Rectal smooth muscle tissue (tissue), 1 donor: ENCODE measurements at regions not wholly inside any gene's neighbourhood (a gene's known extent, or its start where the extent isn't known, plus 50 kb on each side); places are given as distances from the start of the nearest gene placed in this dataset.

Experiments
- H3K27ac ChIP-seq: one replicate; pipeline ENCODE4 v1.7.0; 2013; ENCODE audit warnings: low read depth, low read length, inconsistent platforms
- H3K27me3 ChIP-seq: one replicate; pipeline ENCODE4 v1.7.0; 2013; ENCODE audit warnings: low read length; ENCODE audit not compliant: control insufficient read depth, insufficient read depth
- H3K36me3 ChIP-seq: one replicate; pipeline ENCODE4 v1.7.0; 2013; ENCODE audit warnings: low read length; ENCODE audit not compliant: control insufficient read depth, insufficient read depth
- H3K4me1 ChIP-seq: one replicate; pipeline ENCODE4 v1.7.0; 2013; ENCODE audit warnings: low read length; ENCODE audit not compliant: control insufficient read depth, insufficient read depth
- H3K4me3 ChIP-seq: one replicate; pipeline ENCODE4 v1.7.0; 2013; ENCODE audit warnings: low read length
- H3K9ac ChIP-seq: one replicate; pipeline ENCODE4 v1.7.0; 2013; ENCODE audit warnings: low read length

DNA sequence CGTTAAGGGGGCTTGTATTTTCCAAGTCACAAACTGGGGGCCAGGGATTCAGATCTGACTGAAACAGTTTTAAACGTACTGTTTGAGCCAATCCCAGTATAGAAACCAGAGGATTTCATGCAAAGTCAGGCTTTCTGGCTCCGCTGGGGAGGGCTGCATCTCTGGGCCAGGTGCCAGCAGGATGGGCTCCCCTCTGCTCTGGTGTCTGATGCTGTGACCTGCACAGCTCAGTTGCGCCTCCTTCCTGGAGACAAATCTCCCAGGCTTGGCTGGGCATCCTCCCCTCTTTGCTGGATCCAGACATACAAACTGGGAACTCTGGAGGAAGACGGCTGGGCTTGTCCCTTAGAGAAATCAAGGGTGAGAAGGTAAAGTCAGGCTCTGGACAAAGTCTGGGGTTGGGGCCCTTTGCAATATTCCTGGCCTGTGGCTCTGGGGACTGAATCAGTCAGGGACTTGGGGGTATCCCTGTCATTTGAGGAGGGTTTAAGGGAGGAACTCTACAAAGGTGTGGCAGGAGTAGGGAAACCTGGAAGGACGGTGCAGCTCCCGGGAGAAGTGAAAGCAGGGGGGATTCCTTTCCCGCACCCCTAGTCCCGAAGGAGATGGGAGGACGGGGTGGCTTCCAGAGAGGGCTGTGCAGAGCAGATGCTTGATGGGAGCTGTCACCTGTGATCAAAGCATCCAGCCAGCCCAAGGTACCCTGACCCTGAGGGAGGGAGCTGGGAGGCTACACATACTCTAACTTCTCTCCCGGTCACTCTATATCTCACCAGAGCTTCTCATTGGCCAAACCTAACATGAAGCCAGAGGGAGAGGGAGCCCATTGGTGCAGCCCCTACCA lies 114.8 kb upstream of the ATP2B2 start:
- Histone ChIP-seq H3K4me3 (no peak overlapping the region), H3K36me3 (no peaks in the 10 kb centered on the region), H3K27ac (no peak overlapping the region), H3K9ac (no peak overlapping the region), H3K4me1 (no peaks in the 10 kb centered on the region), H3K27me3 (peaks cover 5% of the 10 kb centered on the region)

- no peak overlapping the region for H3K4me3 ChIP-seq
- no peak overlapping the region for H3K9ac ChIP-seq
- H3K4me1 ChIP-seq: no peaks in the 10 kb centered on the region
- H3K27me3 ChIP-seq: peaks cover 5% of the 10 kb centered on the region
- no peaks in the 10 kb centered on the region for H3K36me3 ChIP-seq
- no peak overlapping the region for H3K27ac ChIP-seq
Measured at GRCh38 chr3:10620833-10621082, 115.4 kb upstream of the ATP2B2 start.

DNA sequence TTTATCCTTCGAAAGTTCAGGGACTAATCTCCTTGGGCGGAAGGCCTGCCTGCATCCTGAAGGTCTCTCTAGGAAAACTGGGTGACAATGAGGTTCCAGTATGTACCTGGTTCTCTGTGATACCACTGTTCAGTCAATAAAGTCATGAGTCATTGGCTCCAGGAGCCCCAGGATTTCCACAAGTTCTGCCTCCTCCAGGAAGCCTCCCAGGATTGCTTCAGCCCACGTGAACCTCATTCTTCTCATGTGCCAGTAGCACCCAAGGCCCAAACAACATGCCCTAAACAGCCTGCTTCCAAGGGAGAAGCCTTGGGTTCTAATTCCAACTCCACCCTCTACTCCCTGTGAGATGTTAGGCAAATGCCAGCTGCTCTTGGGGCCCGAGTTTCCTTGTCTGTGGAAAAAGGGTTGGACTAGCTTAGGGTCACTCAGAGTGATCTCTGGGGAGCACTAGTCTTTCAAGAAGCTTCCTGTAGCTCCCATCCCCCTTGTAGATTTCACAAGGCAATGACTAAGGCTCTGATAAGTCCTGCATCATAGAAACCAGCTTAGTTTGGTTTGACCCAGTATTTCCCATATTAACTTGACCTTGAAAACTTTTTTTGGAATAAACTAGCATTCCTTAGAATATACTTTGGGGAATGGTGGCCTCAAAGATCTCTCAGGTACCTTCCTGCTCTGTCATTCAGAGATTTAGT lies 118.3 kb upstream of the ATP2B2 start:
- Histone ChIP-seq H3K9ac (no peak overlapping the region), H3K4me3 (no peak overlapping the region), H3K27ac (no peak overlapping the region), H3K27me3 (peaks cover 5% of the 10 kb centered on the region), H3K36me3 (no peaks in the 10 kb centered on the region), H3K4me1 (no peaks in the 10 kb centered on the region)

DNA sequence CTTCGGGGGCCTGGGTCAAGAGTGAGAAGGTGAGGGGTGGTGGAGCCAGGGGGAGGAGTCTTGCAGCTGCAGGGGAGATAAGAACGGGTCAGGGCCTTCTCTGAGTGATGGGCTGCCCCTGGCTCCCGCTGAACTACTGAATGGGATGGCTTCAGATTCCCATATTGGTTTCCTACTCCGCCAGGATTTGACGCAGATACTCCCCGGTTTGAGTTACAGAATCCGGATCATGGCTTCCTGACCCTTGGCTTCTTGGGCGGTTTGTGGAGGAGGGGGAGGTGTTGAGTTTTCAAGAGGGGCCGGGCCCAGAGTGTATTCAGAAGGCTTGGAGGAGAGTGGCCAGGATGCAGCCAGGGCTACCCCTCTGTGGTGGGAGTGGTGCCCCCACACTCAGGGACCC lies 119.9 kb upstream of the ATP2B2 start:
- Histone ChIP-seq H3K36me3 (no peaks in the 10 kb centered on the region), H3K4me3 (no peak overlapping the region), H3K27ac (no peak overlapping the region), H3K4me1 (no peaks in the 10 kb centered on the region), H3K27me3 (peaks cover 5% of the 10 kb centered on the region), H3K9ac (no peak overlapping the region)

DNA sequence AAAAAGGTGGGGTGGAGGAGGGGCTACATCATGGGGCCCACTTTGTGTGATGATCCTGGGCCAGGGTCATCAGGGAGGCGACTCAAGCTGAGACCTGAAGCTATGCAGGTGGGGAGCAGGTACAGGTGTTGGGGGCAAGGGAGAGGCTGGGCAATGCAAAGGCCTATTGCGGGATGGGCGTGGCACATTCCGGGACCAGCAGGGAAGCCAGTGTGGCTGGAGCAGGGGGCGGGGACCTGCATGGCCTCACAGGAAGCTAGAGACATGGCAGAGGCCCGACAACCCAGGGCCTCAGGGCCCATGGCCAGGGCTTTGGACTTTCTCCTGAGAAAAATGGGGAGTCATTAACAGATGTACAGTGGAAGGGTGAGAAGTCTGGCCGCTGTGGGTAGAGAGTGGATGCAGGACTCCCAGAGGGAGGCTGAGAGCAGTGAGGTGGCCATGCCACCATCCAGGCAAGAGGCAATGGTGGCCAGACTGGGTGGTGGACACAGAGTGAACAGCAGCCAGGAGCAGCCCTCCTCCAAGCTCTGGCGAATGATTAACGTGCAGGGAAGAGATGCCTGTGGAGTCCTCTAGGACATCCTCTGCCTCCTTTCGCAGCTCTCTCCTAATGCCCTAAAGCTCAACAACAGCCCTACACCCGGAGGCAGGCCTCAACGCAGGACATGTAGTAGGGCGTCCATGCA lies 122.6 kb upstream of the ATP2B2 start:
- Histone ChIP-seq H3K4me3 (no peak overlapping the region), H3K36me3 (no peaks in the 10 kb centered on the region)

GRCh38 chr3:10628891-10629670 lies 123.7 kb upstream of the ATP2B2 start:
- Histone ChIP-seq H3K4me3 (no peak overlapping the region), H3K9ac (no peak overlapping the region), H3K27ac (no peak overlapping the region), H3K4me1 (no peaks in the 10 kb centered on the region), H3K36me3 (no peaks in the 10 kb centered on the region), H3K27me3 (no peaks in the 10 kb centered on the region)

More for the DNA sequence above, 122.6 kb upstream of the ATP2B2 start:
- Histone ChIP-seq H3K27me3 (peaks cover 5% of the 10 kb centered on the region), H3K9ac (no peak overlapping the region), H3K4me1 (no peaks in the 10 kb centered on the region), H3K27ac (no peak overlapping the region)

DNA sequence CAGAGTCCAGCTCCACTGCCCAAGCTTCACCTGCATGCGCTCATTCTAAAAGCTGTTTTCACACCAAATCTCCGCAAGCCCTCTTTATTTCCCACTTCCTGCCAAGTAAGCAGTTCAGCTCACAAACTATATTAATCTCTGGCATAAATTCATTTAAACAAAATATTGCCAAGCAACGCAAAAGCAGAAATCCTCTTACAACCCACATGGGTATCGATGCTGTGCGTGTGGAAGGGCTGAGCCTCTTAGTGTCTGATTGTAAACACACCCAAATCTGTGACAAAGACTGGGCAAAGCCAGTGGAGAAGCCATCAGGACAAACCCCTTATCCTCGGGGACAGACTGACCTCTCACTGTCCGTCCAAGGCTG lies 124.3 kb upstream of the ATP2B2 start:
- H3K4me3 ChIP-seq: no peak overlapping the region
- no peak overlapping the region for H3K9ac ChIP-seq
- H3K36me3 ChIP-seq: no peaks in the 10 kb centered on the region
- H3K27me3 ChIP-seq: no peaks in the 10 kb centered on the region
- no peak overlapping the region for H3K27ac ChIP-seq
- H3K4me1 ChIP-seq: no peaks in the 10 kb centered on the region

- no peak overlapping the region for H3K9ac ChIP-seq
Measured at GRCh38 chr3:10631224-10631623, 125.8 kb upstream of the ATP2B2 start.

GRCh38 chr3:10632125-10632524 lies 126.7 kb upstream of the ATP2B2 start:
- Histone ChIP-seq H3K27me3 (no peaks in the 10 kb centered on the region), H3K27ac (no peak overlapping the region), H3K4me1 (no peaks in the 10 kb centered on the region), H3K4me3 (no peak overlapping the region), H3K36me3 (no peaks in the 10 kb centered on the region), H3K9ac (no peak overlapping the region)

More at GRCh38 chr3:10631224-10631623, 125.8 kb upstream of the ATP2B2 start:
- H3K4me3 ChIP-seq: no peak overlapping the region
- H3K4me1 ChIP-seq: no peaks in the 10 kb centered on the region
- no peak overlapping the region for H3K27ac ChIP-seq
- no peaks in the 10 kb centered on the region for H3K36me3 ChIP-seq
- H3K27me3 ChIP-seq: no peaks in the 10 kb centered on the region

DNA sequence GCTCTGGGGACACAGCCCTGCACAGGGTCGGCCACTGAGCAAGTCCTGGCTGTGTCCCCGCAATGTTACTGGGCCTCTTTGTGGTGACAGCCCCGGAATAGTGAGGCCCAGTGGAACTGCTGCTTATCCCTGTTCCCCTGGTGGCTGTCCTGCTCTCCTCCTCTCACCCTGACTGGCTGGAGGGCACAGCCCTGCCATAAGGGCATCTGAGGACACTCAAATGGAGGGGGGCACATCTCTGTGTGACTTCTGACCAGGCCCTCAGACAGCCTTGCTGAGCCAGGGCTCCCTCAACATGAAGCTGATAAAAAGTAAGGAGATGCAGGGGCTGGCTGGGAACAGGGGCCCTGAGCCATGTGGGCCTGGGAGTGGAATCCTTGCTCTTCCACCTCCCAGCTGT lies 127.4 kb upstream of the ATP2B2 start:
- no peaks in the 10 kb centered on the region for H3K36me3 ChIP-seq
- no peaks in the 10 kb centered on the region for H3K27me3 ChIP-seq
- H3K4me3 ChIP-seq: no peak overlapping the region
- no peak overlapping the region for H3K9ac ChIP-seq
- H3K27ac ChIP-seq: no peak overlapping the region
- H3K4me1 ChIP-seq: no peaks in the 10 kb centered on the region

- H3K27me3 ChIP-seq: no peaks in the 10 kb centered on the region
- H3K9ac ChIP-seq: no peak overlapping the region
- no peak overlapping the region for H3K4me3 ChIP-seq
- no peaks in the 10 kb centered on the region for H3K4me1 ChIP-seq
- no peak overlapping the region for H3K27ac ChIP-seq
- H3K36me3 ChIP-seq: no peaks in the 10 kb centered on the region
Measured at GRCh38 chr3:10635446-10636076, 130.2 kb upstream of the ATP2B2 start.

- no peak overlapping the region for H3K27ac ChIP-seq
Measured at GRCh38 chr3:10637342-10637741, 132.0 kb upstream of the ATP2B2 start.

More at GRCh38 chr3:10637342-10637741, 132.0 kb upstream of the ATP2B2 start:
- Histone ChIP-seq H3K9ac (no peak overlapping the region), H3K4me1 (no peaks in the 10 kb centered on the region), H3K27me3 (no peaks in the 10 kb centered on the region), H3K36me3 (no peaks in the 10 kb centered on the region), H3K4me3 (no peak overlapping the region)
